ENCODE measurements at regions not wholly inside any gene's neighbourhood (a gene's known extent, or its start where the extent isn't known, plus 50 kb on each side); places are given as distances from the start of the nearest gene placed in this dataset.

DNA sequence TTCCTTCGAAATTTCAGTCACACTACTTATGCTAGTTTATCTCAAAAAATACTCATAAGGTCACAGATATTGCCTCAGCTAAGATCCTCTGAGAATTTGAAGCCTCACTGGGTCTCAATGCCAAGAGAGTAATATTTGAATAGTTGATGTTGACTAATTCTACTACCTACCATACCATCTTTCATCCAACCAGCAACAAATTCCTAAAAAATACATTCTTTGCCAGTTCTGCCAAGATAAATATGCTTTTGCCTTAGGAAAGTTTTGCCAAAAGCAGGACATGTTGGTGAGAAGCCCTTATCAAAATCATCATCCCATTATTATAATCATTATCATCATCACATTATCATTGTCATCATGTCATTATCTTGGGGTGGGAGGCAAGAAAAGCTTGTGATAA is 544.6 kb upstream of the ZEB2 start:
- 0 out of 2 replicates have a peak, but pooled peaks cover 3% of the 10 kb centered on the region for H3K9me2 ChIP-seq (ENCODE audit: insufficient read depth)
- DNase-seq (ENCODE audit: low spot score) (no peak), ATAC-seq (no peak)
- no peaks in the 10 kb centered on the region for H3K79me2 ChIP-seq (replicated peaks; ENCODE audit: insufficient read depth)
- H3K4me1 ChIP-seq (ENCODE audit: insufficient read depth): peaks cover 6% of the 10 kb centered on the region
- no peak overlapping the region for H2AFZ ChIP-seq
- H3K4me3 ChIP-seq: no peak overlapping the region
- no peak overlapping the region for H3K4me3 Mint-ChIP-seq
- peaks cover 13% of the 10 kb centered on the region for H3K4me1 Mint-ChIP-seq
- H3K27ac Mint-ChIP-seq: no peak overlapping the region
- H3K27me3 ChIP-seq (ENCODE audit: insufficient read depth): no peaks in the 10 kb centered on the region
- H3K27ac ChIP-seq (ENCODE audit: low read depth): no peak overlapping the region
- H3K27me3 Mint-ChIP-seq (ENCODE audit: insufficient read depth, low read depth, poor library complexity): no peaks in the 10 kb centered on the region
- peaks cover 3% of the 10 kb centered on the region; the same call in 2 of the 3 replicates for H3K9me3 Mint-ChIP-seq
- TF ChIP-seq EZH2phosphoT487 (IDR thresholded peaks at IDR 0.05; ENCODE audit: unreplicated experiment): no peak
- TF ChIP-seq, protein P1, sequence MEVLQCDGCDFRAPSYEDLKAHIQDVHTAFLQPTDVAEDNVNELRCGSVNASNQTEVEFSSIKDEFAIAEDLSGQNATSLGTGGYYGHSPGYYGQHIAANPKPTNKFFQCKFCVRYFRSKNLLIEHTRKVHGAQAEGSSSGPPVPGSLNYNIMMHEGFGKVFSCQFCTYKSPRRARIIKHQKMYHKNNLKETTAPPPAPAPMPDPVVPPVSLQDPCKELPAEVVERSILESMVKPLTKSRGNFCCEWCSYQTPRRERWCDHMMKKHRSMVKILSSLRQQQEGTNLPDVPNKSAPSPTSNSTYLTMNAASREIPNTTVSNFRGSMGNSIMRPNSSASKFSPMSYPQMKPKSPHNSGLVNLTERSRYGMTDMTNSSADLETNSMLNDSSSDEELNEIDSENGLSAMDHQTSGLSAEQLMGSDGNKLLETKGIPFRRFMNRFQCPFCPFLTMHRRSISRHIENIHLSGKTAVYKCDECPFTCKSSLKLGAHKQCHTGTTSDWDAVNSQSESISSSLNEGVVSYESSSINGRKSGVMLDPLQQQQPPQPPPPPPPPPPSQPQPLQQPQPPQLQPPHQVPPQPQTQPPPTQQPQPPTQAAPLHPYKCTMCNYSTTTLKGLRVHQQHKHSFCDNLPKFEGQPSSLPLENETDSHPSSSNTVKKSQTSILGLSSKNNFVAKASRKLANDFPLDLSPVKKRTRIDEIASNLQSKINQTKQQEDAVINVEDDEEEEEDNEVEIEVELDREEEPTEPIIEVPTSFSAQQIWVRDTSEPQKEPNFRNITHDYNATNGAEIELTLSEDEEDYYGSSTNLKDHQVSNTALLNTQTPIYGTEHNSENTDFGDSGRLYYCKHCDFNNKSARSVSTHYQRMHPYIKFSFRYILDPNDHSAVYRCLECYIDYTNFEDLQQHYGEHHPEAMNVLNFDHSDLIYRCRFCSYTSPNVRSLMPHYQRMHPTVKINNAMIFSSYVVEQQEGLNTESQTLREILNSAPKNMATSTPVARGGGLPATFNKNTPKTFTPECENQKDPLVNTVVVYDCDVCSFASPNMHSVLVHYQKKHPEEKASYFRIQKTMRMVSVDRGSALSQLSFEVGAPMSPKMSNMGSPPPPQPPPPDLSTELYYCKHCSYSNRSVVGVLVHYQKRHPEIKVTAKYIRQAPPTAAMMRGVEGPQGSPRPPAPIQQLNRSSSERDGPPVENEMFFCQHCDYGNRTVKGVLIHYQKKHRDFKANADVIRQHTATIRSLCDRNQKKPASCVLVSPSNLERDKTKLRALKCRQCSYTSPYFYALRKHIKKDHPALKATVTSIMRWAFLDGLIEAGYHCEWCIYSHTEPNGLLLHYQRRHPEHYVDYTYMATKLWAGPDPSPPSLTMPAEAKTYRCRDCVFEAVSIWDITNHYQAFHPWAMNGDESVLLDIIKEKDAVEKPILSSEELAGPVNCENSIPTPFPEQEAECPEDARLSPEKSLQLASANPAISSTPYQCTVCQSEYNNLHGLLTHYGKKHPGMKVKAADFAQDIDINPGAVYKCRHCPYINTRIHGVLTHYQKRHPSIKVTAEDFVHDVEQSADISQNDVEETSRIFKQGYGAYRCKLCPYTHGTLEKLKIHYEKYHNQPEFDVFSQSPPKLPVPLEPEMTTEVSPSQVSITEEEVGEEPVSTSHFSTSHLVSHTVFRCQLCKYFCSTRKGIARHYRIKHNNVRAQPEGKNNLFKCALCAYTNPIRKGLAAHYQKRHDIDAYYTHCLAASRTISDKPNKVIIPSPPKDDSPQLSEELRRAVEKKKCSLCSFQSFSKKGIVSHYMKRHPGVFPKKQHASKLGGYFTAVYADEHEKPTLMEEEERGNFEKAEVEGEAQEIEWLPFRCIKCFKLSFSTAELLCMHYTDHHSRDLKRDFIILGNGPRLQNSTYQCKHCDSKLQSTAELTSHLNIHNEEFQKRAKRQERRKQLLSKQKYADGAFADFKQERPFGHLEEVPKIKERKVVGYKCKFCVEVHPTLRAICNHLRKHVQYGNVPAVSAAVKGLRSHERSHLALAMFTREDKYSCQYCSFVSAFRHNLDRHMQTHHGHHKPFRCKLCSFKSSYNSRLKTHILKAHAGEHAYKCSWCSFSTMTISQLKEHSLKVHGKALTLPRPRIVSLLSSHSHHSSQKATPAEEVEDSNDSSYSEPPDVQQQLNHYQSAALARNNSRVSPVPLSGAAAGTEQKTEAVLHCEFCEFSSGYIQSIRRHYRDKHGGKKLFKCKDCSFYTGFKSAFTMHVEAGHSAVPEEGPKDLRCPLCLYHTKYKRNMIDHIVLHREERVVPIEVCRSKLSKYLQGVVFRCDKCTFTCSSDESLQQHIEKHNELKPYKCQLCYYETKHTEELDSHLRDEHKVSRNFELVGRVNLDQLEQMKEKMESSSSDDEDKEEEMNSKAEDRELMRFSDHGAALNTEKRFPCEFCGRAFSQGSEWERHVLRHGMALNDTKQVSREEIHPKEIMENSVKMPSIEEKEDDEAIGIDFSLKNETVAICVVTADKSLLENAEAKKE (CRISPR knock-in tag; IDR thresholded peaks at IDR 0.05): no peak
- no peak for TF ChIP-seq JUNB (IDR thresholded peaks at IDR 0.05; ENCODE audit: unreplicated experiment)
- no peak for TF ChIP-seq NANOG (IDR thresholded peaks at IDR 0.05; ENCODE audit: borderline replicate concordance)
- no peak for TF ChIP-seq EZH2 (IDR thresholded peaks at IDR 0.05; ENCODE audit: low read depth, unreplicated experiment)
- TF ChIP-seq, protein P2, sequence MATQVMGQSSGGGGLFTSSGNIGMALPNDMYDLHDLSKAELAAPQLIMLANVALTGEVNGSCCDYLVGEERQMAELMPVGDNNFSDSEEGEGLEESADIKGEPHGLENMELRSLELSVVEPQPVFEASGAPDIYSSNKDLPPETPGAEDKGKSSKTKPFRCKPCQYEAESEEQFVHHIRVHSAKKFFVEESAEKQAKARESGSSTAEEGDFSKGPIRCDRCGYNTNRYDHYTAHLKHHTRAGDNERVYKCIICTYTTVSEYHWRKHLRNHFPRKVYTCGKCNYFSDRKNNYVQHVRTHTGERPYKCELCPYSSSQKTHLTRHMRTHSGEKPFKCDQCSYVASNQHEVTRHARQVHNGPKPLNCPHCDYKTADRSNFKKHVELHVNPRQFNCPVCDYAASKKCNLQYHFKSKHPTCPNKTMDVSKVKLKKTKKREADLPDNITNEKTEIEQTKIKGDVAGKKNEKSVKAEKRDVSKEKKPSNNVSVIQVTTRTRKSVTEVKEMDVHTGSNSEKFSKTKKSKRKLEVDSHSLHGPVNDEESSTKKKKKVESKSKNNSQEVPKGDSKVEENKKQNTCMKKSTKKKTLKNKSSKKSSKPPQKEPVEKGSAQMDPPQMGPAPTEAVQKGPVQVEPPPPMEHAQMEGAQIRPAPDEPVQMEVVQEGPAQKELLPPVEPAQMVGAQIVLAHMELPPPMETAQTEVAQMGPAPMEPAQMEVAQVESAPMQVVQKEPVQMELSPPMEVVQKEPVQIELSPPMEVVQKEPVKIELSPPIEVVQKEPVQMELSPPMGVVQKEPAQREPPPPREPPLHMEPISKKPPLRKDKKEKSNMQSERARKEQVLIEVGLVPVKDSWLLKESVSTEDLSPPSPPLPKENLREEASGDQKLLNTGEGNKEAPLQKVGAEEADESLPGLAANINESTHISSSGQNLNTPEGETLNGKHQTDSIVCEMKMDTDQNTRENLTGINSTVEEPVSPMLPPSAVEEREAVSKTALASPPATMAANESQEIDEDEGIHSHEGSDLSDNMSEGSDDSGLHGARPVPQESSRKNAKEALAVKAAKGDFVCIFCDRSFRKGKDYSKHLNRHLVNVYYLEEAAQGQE (IDR thresholded peaks at IDR 0.05; ENCODE audit: unreplicated experiment): no peak
- TF ChIP-seq POLR2AphosphoS5 (IDR thresholded peaks at IDR 0.05; ENCODE audit: low read depth): no peak
- TF ChIP-seq CREB1 (CRISPR knock-in tag; IDR thresholded peaks at IDR 0.05; ENCODE audit: low read depth): no peak
- TF ChIP-seq, protein P3, sequence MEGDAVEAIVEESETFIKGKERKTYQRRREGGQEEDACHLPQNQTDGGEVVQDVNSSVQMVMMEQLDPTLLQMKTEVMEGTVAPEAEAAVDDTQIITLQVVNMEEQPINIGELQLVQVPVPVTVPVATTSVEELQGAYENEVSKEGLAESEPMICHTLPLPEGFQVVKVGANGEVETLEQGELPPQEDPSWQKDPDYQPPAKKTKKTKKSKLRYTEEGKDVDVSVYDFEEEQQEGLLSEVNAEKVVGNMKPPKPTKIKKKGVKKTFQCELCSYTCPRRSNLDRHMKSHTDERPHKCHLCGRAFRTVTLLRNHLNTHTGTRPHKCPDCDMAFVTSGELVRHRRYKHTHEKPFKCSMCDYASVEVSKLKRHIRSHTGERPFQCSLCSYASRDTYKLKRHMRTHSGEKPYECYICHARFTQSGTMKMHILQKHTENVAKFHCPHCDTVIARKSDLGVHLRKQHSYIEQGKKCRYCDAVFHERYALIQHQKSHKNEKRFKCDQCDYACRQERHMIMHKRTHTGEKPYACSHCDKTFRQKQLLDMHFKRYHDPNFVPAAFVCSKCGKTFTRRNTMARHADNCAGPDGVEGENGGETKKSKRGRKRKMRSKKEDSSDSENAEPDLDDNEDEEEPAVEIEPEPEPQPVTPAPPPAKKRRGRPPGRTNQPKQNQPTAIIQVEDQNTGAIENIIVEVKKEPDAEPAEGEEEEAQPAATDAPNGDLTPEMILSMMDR (conservative IDR thresholded peaks at IDR 0.05; ENCODE audit: low read depth in 2 of 2): no peak
- TF ChIP-seq ZNF331 (CRISPR knock-in tag; IDR thresholded peaks at IDR 0.05; ENCODE audit: low read depth): no peak
- TF ChIP-seq, protein P4, sequence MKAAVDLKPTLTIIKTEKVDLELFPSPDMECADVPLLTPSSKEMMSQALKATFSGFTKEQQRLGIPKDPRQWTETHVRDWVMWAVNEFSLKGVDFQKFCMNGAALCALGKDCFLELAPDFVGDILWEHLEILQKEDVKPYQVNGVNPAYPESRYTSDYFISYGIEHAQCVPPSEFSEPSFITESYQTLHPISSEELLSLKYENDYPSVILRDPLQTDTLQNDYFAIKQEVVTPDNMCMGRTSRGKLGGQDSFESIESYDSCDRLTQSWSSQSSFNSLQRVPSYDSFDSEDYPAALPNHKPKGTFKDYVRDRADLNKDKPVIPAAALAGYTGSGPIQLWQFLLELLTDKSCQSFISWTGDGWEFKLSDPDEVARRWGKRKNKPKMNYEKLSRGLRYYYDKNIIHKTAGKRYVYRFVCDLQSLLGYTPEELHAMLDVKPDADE (IDR thresholded peaks at IDR 0.05): no peak
- no peak for TF ChIP-seq STAT1 (IDR thresholded peaks at IDR 0.05; ENCODE audit: unreplicated experiment)
- no peaks in the 10 kb centered on the region for H3K36me3 Mint-ChIP-seq (ENCODE audit: low read depth)
- H3K36me3 ChIP-seq (ENCODE audit: insufficient read depth): no peaks in the 10 kb centered on the region
- no peaks in the 10 kb centered on the region for H3F3A ChIP-seq (replicated peaks; ENCODE audit: low read depth)
- no peak overlapping the region for H3K4me2 ChIP-seq
- H4K20me1 ChIP-seq (replicated peaks; ENCODE audit: insufficient read depth): no peaks in the 10 kb centered on the region

All from GM23338 (cell line).